Thoracic aorta (tissue), 2 donors: ENCODE measurements at regions not wholly inside any gene's neighbourhood (a gene's known extent, or its start where the extent isn't known, plus 50 kb on each side); places are given as distances from the start of the nearest gene placed in this dataset.

Experiments
- ATAC-seq: fragments of 150-250 bp; one replicate; pipeline ENCODE4 v1.8.0; 2017; ENCODE audit warnings: low read depth; ENCODE audit not compliant: insufficient number of reproducible peaks, low FRiP score
- DNase-seq: peaks from one replicate; pipeline ENCODE4 v3.0.0-alpha.2; 2020; ENCODE audit warnings: low spot score
- H3K27ac ChIP-seq, 2 donors: fragments of 200-600 bp; sonication (generic); 1 replicate in 1 of 2; 2 replicates in 1 of 2; pipeline ENCODE4 v1.5.1; 2016; ENCODE audit warnings: mild to moderate bottlenecking in 2 of 2, moderate library complexity in 2 of 2
- H3K27me3 ChIP-seq: fragments of 200-600 bp; sonication (generic); replicated peaks from 2 replicates; pipeline ENCODE4 v1.6.0; 2016; ENCODE audit warnings: mild to moderate bottlenecking; ENCODE audit not compliant: insufficient read depth
- H3K36me3 ChIP-seq: fragments of 200-600 bp; sonication (generic); one replicate; pipeline ENCODE4 v1.5.1; 2016
- H3K4me1 ChIP-seq, 2 donors: fragments of 200-600 bp; sonication (generic); 1 replicate in 1 of 2; 2 replicates in 1 of 2; pipeline versions ENCODE4 v1.5.1 to v1.6.0; 2016; ENCODE audit warnings: low read depth in 2 of 2, mild to moderate bottlenecking in 1 of 2; ENCODE audit not compliant: control insufficient read depth in 1 of 2
- H3K4me3 ChIP-seq: fragments of 200-600 bp; sonication (generic); 2 replicates; pipeline ENCODE4 v1.5.1; 2016; ENCODE audit warnings: mild to moderate bottlenecking
- H3K9me3 ChIP-seq: fragments of 200-600 bp; sonication (generic); 2 replicates; pipeline ENCODE4 v1.5.1; 2016
- TF ChIP-seq, protein P1 (sequence below): fragments of 200-600 bp; sonication (generic); IDR thresholded peaks from one replicate; pipeline ENCODE4 v1.5.1; 2019; ENCODE audit warnings: antibody characterized with exemption

DNA sequence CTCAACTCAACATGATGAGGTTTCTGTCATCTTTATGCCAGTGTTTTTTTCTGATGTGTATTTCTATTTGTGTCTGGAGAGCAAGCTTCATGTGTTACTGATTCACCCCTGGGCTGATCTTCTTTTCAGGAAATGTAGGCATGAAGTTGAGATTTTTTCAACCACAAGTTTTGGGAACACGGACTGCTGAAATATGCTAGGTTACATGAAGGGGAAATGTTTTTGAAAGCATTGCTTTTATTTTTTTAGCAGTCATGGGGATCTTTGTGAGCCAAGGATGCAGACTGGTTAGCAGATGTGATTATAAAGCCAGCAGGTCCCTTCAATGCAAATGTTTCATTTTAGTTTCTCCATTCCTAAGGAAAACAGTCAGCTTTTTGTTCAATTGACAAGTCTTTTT is 219.3 kb upstream of the COL8A1 start:
- H3K4me1 ChIP-seq, result peaks cover 11 to 28% of the 10 kb centered on the region in 2 donors
- no peak for ATAC-seq
- no peaks in the 10 kb centered on the region for H3K36me3 ChIP-seq
- H3K9me3 ChIP-seq, result no peaks in the 10 kb centered on the region
- peak overlapping the region; percentile 58 to 82 for H3K27ac ChIP-seq
- no peak for DNase-seq
- no peak overlapping the region for H3K4me3 ChIP-seq
- no peaks in the 10 kb centered on the region for H3K27me3 ChIP-seq
- TF ChIP-seq, protein P1, sequence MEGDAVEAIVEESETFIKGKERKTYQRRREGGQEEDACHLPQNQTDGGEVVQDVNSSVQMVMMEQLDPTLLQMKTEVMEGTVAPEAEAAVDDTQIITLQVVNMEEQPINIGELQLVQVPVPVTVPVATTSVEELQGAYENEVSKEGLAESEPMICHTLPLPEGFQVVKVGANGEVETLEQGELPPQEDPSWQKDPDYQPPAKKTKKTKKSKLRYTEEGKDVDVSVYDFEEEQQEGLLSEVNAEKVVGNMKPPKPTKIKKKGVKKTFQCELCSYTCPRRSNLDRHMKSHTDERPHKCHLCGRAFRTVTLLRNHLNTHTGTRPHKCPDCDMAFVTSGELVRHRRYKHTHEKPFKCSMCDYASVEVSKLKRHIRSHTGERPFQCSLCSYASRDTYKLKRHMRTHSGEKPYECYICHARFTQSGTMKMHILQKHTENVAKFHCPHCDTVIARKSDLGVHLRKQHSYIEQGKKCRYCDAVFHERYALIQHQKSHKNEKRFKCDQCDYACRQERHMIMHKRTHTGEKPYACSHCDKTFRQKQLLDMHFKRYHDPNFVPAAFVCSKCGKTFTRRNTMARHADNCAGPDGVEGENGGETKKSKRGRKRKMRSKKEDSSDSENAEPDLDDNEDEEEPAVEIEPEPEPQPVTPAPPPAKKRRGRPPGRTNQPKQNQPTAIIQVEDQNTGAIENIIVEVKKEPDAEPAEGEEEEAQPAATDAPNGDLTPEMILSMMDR, result no peak

DNA sequence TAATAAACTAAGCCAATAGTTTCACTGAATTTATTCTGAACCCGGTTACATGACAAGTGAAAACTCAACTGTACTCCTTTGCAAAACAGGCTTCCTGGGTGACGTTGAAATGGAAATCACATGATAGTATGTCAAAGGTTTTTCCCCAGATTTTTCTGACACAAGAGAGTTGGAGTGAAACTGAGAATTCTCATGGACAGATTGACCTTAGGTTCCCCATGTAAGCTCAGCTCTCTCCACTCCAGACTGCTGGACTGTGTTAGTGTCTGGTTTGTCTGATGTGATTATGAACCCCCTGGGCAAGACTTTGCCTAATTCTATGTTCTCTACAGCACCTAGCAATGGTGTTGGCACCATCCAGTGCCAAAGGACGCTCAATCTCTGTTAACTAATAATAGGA is 219.7 kb upstream of the COL8A1 start:
- Histone ChIP-seq H3K4me1 (peaks cover 14 to 32% of the 10 kb centered on the region in 2 donors), H3K9me3 (no peaks in the 10 kb centered on the region), H3K4me3 (no peak overlapping the region), H3K27me3 (no peaks in the 10 kb centered on the region), H3K36me3 (no peaks in the 10 kb centered on the region), H3K27ac (peak overlapping the region; percentile 58 to 82)
- DNase-seq (no peak), ATAC-seq (no peak)
- TF ChIP-seq, protein P1, result no peak

DNA sequence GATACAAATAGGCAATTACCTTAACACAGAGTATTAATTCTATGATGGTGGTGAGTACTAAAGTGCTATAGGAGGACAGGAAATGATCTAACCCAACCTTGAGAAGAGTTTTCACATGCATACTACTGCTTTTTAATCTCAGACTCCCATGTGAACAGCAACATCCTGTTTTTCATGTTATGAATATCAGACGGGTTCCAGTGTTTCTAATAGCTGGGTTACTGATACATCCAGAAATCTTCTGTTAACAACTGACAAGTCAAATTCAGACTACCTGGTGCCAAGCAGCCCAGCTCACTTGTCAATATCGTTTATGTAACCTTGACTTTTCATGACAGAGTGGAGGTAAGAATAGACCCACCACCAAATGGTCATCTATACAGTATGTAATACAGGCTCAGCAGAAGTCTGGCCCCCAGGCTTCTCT is 220.2 kb upstream of the COL8A1 start:
- DNase-seq, result no peak
- no peak for ATAC-seq
- H3K27ac ChIP-seq, result peak overlapping the region; percentile 58 to 82

DNA sequence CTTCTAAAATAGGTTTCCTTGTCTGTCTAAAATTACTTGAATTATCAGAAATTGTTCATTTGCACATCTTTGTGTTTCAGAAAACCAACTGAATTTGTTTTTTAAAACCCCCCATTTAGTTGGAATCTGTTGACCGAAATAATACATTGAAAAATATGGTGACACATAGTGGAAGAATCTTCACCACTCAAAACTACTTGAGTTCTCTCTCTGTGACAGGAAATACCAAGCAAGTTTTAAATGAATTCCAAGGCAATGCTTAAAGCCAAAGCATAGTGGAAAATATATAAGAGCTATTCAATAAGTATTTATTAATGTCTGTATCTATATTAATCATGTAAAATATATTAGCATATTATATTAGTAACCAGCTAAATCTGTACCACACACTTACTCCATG is 224.9 kb upstream of the COL8A1 start:
- Histone ChIP-seq H3K4me1 (peaks cover 21 to 39% of the 10 kb centered on the region in 2 donors), H3K27me3 (no peaks in the 10 kb centered on the region), H3K27ac (peak overlapping the region in 1 of 2 donors; percentile 53), H3K9me3 (no peaks in the 10 kb centered on the region), H3K36me3 (no peaks in the 10 kb centered on the region), H3K4me3 (no peak overlapping the region)
- TF ChIP-seq, protein P1, result no peak
- ATAC-seq (no peak), DNase-seq (no peak)

More for the DNA sequence above, 220.2 kb upstream of the COL8A1 start:
- TF ChIP-seq, protein P1, result no peak
- H3K9me3 ChIP-seq, result no peaks in the 10 kb centered on the region
- H3K27me3 ChIP-seq, result no peaks in the 10 kb centered on the region
- no peak overlapping the region for H3K4me3 ChIP-seq
- H3K4me1 ChIP-seq, result peaks cover 19 to 34% of the 10 kb centered on the region in 2 donors
- no peaks in the 10 kb centered on the region for H3K36me3 ChIP-seq

DNA sequence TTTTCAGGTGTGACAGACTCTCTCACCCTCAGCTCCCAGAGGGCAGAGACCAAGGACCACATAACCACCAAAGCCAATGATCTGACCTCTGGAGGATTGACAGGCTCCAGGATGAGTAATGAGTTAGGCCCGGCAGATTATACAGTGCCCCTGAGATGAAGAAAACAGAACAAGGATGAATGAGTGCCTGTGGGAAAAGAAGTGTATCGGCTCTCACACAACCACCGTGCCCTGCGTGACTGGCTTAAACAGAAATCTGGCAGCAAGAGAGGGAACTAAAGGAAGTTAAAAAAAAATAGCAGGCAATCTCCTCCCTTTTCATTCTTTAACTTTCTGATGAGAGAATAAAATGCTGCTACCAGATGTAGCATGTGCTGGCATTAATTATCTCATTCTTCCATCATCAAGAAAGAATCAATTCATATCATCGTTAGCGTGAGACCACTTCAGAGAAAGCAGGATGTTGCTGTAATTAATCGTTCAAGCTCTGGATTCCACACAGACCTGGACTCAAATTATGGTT is 227.5 kb upstream of the COL8A1 start:
- no peaks in the 10 kb centered on the region for H3K36me3 ChIP-seq
- no peaks in the 10 kb centered on the region for H3K9me3 ChIP-seq
- no peak for ATAC-seq
- TF ChIP-seq, protein P1, result no peak
- H3K27me3 ChIP-seq, result no peaks in the 10 kb centered on the region
- H3K27ac ChIP-seq, result peak overlapping the region in 1 of 2 donors; percentile 15
- H3K4me1 ChIP-seq, result peaks cover 21 to 27% of the 10 kb centered on the region in 2 donors
- no peak for DNase-seq
- H3K4me3 ChIP-seq, result peak overlapping the region; percentile 19
